ENCODE measurements at regions not wholly inside any gene's neighbourhood (a gene's known extent, or its start where the extent isn't known, plus 50 kb on each side); places are given as distances from the start of the nearest gene placed in this dataset.

- TF ChIP-seq, protein P1, sequence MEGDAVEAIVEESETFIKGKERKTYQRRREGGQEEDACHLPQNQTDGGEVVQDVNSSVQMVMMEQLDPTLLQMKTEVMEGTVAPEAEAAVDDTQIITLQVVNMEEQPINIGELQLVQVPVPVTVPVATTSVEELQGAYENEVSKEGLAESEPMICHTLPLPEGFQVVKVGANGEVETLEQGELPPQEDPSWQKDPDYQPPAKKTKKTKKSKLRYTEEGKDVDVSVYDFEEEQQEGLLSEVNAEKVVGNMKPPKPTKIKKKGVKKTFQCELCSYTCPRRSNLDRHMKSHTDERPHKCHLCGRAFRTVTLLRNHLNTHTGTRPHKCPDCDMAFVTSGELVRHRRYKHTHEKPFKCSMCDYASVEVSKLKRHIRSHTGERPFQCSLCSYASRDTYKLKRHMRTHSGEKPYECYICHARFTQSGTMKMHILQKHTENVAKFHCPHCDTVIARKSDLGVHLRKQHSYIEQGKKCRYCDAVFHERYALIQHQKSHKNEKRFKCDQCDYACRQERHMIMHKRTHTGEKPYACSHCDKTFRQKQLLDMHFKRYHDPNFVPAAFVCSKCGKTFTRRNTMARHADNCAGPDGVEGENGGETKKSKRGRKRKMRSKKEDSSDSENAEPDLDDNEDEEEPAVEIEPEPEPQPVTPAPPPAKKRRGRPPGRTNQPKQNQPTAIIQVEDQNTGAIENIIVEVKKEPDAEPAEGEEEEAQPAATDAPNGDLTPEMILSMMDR (IDR thresholded peaks at IDR 0.05; ENCODE audit: low read depth, low read length, missing input control): no peak
- TF ChIP-seq, protein P2, sequence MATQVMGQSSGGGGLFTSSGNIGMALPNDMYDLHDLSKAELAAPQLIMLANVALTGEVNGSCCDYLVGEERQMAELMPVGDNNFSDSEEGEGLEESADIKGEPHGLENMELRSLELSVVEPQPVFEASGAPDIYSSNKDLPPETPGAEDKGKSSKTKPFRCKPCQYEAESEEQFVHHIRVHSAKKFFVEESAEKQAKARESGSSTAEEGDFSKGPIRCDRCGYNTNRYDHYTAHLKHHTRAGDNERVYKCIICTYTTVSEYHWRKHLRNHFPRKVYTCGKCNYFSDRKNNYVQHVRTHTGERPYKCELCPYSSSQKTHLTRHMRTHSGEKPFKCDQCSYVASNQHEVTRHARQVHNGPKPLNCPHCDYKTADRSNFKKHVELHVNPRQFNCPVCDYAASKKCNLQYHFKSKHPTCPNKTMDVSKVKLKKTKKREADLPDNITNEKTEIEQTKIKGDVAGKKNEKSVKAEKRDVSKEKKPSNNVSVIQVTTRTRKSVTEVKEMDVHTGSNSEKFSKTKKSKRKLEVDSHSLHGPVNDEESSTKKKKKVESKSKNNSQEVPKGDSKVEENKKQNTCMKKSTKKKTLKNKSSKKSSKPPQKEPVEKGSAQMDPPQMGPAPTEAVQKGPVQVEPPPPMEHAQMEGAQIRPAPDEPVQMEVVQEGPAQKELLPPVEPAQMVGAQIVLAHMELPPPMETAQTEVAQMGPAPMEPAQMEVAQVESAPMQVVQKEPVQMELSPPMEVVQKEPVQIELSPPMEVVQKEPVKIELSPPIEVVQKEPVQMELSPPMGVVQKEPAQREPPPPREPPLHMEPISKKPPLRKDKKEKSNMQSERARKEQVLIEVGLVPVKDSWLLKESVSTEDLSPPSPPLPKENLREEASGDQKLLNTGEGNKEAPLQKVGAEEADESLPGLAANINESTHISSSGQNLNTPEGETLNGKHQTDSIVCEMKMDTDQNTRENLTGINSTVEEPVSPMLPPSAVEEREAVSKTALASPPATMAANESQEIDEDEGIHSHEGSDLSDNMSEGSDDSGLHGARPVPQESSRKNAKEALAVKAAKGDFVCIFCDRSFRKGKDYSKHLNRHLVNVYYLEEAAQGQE (IDR thresholded peaks at IDR 0.05): no peak
- TF ChIP-seq TAF1 (conservative IDR thresholded peaks at IDR 0.05): no peak
Measured at GRCh38 chr6:21984135-21984534, 312.7 kb downstream of the PRL start.
